PC-3 (cell line): ENCODE measurements at regions not wholly inside any gene's neighbourhood (a gene's known extent, or its start where the extent isn't known, plus 50 kb on each side); places are given as distances from the start of the nearest gene placed in this dataset.

Experiments used
- EZH2phosphoT487 ChIP-seq: fragments of 300-600 bp; sonication (generic); IDR thresholded peaks from 2 replicates; pipeline ENCODE4 v1.6.1; 2018; ENCODE audit warnings: mild to moderate bottlenecking, antibody characterized with exemption, low read length, borderline replicate concordance
- TF ChIP-seq, protein P1 (sequence below): fragments of 300-600 bp; sonication (generic); conservative IDR thresholded peaks from 2 replicates; pipeline ENCODE4 v1.5.1; 2017; ENCODE audit warnings: antibody characterized with exemption, low read depth, mild to moderate bottlenecking, low read length

DNA sequence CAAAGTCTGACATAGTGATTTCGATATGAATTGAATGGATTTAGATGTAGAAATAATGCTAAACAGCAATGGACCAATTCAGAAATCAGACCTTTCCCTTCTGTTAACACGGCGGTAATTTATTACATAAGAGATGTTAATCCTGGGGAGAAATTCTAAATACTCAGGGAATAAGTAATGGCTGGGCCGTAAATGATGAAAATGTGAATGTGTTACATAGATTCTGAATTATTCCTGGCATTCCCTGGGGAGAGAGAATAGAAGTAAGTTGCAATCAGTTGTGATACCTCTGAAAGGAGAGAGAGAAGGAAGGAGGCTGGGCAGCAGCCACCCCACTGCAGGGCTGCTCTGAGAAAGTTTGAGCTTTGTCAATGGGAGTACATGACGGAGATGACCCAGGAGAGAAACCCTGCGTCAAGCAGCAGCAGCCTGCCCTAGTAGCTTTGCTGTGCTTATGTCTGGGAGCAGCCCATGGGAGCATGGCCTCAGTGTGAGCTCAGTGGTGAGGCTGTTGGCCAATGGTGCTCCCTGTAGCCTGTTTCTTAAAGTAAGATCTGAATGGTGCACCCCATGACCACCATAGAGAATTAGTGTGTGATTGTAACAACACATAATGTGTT is 420.1 kb downstream of the MTRR start:
- no peak for TF ChIP-seq EZH2phosphoT487
- TF ChIP-seq, protein P1, sequence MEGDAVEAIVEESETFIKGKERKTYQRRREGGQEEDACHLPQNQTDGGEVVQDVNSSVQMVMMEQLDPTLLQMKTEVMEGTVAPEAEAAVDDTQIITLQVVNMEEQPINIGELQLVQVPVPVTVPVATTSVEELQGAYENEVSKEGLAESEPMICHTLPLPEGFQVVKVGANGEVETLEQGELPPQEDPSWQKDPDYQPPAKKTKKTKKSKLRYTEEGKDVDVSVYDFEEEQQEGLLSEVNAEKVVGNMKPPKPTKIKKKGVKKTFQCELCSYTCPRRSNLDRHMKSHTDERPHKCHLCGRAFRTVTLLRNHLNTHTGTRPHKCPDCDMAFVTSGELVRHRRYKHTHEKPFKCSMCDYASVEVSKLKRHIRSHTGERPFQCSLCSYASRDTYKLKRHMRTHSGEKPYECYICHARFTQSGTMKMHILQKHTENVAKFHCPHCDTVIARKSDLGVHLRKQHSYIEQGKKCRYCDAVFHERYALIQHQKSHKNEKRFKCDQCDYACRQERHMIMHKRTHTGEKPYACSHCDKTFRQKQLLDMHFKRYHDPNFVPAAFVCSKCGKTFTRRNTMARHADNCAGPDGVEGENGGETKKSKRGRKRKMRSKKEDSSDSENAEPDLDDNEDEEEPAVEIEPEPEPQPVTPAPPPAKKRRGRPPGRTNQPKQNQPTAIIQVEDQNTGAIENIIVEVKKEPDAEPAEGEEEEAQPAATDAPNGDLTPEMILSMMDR = no peak
